ENCODE measurements at regions not wholly inside any gene's neighbourhood (a gene's known extent, or its start where the extent isn't known, plus 50 kb on each side); places are given as distances from the start of the nearest gene placed in this dataset.
A peak's percentile ranks its signal among the peaks of the same experiment; 100 is the strongest.

DNA sequence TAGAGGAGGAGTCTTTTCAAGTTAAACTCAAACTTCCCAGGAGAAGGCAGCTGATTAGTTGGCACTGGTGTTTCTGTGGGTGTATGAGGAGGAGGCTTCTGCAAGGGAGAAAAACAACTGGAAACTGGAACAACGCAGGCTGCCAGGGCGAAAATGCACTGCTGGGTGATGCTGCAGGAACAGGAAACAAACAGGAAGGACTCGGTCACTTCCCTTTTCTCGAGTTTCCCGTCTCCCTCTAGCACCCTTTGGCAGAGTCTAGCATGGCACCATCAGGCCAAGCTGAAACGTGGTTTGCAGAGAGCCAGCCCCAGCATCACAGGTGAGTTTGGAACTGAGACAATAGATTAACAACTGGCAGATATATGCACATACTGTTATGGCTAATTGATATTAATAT lies 77.5 kb upstream of the CAST start:
- no peak for DNase-seq

DNA sequence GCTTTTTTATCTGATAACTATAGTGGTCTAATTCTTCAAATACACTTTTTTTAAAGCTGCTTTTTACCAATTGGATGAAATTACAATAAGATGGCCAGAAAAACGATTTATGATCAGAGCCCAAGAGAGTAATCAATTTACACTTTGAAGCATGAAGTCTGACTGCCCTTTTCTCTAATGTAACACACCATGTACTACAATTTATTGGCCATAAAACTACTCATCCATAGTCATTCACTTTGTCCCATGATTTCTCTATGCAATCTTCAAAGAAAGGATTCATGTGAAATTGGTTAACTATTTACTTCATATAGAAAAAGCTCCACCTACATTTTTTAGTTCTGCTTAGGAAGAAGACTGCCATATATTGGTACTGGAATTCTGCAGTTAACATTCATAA lies 73.6 kb upstream of the CAST start:
- DNase-seq, result no peak

DNA sequence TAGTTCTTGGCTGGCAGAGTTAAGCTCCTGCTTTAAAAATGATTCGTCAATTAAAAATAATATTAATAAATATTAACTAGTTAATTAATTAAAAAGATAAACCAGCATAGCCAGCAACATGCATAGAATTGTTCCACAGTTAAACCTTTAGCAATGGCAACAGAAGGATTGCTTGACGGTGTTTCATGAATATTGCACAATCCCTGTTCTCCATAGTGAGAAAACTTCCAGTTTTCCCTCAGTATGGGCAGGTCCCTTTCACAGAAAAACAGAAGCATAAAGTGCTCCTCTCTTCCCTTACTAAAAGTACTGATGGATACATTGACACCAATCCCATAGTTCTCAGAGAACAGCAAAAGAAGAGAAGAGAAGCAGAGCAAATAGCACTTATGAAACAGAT lies 71.4 kb upstream of the CAST start:
- DNase-seq, result no peak

DNA sequence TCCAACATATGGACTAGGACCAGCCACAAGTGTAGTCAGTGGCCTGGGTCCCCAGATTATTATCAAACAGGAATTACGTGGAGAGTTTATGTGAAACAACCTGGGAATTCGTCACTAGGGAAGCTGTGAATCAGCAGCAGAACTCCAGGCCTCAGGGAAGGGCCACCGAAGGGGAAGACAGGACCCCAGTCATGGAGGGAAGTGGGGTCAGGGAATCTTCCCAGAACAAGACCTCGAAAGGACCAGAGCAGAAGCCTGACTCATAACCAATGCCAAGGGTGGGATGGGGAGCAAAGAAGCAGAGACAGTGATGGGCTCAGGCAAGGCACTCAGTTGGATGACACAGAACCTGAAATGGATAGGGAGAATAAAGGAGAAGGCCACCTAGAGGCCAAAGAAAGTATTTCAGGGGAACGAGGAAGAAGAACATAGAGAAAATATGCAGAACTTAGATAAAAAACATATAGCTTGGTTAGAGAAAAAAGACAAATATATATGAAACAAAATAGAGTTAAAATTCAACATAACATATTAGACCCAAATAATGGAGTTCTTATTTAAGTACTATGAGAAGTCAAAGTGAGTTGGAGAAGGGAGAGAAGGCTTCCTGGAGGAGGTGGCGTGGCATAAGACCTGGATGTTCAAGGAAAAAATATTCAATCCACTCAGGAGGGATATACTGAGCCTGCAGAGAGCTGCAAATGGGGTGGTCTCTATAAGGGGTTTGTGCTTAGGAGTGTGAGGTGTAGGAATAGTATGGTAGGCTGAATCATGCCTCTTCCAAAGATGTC lies 66.7 kb upstream of the CAST start:
- DNase-seq, result no peak

DNA sequence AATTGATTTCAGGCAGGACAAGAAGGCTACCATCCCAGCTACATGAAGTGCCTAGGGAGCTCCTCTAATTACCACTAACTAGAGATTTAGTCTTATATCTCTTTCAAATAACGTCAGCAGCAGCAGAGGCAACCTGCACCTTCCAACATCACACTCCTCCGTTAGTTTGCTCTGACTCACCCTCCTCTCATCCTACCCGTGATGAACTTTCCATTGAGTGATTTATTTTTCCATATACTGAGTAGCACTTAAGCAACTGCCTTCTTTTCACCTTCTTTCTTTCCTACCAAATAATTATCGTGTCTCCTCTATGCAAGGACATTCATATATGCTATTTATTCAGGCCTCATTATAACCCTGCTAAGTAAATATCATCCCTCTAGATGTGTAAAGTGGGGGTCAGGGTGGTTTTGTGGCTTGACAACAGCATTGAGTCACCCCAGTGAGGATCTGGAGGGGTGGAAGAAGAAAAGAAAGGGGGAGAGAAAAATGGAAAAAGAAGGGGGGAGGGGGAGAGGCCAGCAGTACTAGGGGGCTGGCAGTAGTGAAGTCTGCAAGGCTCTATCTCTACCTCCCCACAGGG lies 64.6 kb upstream of the CAST start:
- DNase-seq, result no peak

DNA sequence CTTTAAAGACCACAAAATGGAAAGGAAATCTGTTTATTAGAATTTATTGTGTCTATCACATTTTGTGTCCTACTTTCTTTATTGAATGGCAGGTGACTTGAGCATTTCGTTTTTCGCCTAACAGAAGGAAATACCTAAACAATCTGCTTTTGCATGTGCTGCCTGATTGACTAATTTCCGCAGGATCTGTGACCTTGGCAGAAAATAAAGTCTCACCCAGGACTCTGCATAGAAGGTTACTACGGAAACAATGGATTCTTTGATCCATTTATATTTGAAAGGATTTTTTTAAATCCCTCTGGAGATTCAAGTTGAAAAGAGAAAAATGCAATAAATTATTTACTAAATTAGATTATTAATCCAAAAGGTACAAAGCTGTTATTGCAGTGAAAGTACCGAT lies 61.0 kb upstream of the CAST start:
- no peak for DNase-seq

DNA sequence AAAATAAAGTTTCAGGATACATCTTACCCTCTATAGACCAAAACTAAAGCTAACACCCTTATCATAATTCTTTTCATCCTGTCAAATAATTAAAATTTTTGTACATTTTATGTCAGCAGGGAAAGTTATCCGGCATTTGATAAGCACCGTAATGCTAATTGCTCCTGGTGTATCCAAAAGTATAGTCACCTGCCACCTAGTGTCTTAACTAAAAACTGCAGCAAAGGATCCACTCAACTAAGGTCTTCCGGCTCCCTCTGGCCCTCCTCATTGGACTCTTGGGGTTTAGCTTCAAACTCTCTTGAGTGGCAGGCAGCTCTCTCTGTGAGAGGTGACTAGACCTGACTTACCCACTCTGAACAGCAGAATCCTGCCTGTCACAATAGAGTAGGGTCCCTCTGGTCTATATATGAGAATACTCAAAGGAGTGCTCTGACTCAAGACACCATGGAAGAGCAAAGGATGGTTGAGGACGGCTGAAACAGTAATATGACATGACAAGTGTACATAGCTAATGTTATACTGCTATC lies 60.4 kb upstream of the CAST start:
- DNase-seq, result peak in 22 of 56 donors; percentile 2 to 72 (median 6)

DNA sequence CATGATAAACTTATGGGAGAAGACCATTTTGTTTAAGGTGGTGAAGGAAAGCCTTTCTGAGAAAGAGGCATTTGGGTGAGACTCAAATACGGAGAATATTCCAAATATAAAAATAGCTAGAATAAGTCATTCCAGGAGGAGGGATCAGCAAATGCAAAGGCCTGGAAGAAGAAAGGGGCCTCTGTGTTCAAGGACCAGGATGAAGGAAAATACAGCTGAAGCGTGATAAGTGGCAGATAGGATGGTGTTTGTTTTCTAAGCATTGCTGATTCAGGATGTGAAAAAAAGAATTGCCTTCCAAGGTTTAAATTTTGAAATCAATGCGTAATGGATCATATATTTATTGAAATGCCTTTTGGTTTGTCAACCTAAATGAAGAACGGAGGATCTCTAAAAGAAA lies 59.4 kb upstream of the CAST start:
- no peak for DNase-seq

DNA sequence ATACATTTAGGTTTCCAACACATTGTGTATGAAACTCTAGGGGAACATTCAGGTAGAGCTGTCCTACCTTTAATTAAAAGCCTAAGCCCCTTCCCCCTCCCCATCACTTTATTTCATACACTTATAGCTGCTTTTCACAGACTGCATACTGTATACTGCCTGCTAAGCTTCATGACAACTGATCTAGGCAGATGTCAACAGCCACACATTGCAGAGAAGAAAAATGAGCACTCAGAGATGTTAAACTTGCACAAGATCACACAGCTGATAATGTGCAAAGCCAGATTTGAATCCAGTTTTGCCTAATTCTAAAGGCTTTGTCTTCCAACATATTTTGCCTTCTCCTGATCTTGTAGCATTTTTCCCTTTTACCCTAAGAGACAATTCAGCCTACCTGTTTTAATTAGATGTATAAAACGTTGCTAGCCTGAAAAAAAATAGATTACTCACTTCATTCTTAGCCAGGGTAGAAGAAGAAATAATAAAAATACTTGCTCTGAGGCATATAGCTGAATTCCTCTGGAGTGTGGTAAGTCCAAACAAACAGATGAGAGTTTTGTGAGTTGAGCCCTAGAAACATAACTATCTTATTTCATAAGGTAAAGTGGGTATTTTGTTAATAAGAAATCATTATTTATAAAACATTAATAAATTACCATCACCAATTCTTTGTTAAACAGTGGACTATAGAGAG lies 56.9 kb upstream of the CAST start:
- no peak for DNase-seq

DNA sequence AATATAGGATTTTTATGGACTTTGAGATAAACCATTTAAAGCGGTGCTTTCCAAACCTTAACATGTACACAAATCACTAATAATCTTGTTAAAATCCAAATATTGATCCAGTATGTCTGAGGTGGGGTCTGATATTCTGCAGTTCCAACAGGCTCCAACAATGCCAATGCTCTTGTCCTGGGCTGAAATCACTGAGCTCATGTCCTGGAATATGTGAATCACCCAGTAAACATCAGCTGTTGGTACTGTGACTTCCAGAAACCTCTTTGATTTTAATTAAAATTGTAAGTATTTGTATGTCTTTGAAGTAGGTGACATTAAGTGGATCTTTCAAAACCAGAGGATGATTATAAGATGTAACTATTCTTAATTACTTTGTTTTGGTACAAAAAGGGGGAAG lies 52.8 kb upstream of the CAST start:
- no peak for DNase-seq

DNA sequence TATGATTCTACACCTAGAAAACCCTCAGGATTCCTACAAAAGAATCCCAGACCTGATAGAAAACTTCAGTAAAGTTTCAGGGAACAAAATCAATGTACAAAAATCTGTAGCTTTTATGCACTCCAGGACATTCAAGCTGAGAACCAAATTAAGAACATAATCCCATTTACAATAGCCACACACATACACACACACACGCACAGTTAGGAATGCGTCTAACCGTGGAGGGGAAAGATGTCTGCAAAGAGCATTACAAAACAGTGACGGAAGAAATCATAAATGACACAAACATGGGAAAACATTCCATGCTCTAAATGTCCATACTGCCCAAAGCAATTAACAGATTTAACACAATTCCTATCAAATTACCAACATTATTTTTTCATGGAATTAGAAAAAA lies 51.4 kb upstream of the CAST start:
- no peak for DNase-seq

DNA sequence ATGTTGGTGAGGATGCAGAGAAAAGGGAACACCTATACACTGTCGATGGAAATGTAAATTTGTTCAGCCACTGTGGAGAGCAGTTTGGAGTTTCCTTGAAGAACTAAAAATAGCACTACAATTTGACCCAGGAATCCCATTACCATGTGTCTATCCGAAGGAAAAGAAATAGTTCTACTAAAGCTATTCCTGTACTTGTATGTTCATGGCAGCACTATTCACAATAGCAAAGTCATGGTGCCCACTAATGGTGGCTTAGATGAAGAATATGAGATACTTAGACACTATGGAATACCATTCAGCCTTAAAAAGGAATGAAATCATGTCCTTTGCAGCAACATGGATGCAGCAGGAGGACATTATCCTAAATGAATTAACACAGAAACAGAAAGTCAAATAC lies 50.2 kb upstream of the CAST start:
- DNase-seq, result no peak

Data from amygdala (tissue), 56 donors.